ENCODE measurements at regions not wholly inside any gene's neighbourhood (a gene's known extent, or its start where the extent isn't known, plus 50 kb on each side); places are given as distances from the start of the nearest gene placed in this dataset.

DNA sequence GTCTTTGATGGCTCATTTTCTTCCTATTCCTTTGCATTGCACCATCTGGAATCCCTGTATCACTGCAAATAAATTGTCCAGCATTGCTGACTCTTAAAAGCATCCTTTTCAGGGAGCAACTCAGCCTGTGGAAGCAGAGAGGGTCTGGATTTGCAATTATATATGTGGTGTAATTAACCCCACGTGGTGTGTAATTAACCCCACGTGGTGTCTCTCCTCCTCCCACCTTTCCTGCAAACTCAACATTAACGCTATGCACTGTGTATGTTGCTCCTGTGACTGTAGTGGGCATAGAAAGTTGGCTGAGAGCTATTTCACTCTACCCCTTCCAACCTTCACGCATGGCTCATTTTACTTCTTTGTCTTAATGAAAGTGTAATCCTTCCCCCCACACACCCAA, 689.0 kb upstream of the COBL start:
- TF ChIP-seq, protein P1, sequence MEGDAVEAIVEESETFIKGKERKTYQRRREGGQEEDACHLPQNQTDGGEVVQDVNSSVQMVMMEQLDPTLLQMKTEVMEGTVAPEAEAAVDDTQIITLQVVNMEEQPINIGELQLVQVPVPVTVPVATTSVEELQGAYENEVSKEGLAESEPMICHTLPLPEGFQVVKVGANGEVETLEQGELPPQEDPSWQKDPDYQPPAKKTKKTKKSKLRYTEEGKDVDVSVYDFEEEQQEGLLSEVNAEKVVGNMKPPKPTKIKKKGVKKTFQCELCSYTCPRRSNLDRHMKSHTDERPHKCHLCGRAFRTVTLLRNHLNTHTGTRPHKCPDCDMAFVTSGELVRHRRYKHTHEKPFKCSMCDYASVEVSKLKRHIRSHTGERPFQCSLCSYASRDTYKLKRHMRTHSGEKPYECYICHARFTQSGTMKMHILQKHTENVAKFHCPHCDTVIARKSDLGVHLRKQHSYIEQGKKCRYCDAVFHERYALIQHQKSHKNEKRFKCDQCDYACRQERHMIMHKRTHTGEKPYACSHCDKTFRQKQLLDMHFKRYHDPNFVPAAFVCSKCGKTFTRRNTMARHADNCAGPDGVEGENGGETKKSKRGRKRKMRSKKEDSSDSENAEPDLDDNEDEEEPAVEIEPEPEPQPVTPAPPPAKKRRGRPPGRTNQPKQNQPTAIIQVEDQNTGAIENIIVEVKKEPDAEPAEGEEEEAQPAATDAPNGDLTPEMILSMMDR (IDR thresholded peaks at IDR 0.05; ENCODE audit: insufficient read depth, low read depth, low read length): no peak
- TF ChIP-seq EZH2 (IDR thresholded peaks at IDR 0.05; ENCODE audit: insufficient read depth, low read length): no peak

Measured in astrocyte (in vitro differentiated cells and primary cell).